Neural progenitor cell (in vitro differentiated cells): ENCODE measurements at regions not wholly inside any gene's neighbourhood (a gene's known extent, or its start where the extent isn't known, plus 50 kb on each side); places are given as distances from the start of the nearest gene placed in this dataset.
"Not testable (repeated sequence)": the region's sequence is repeated elsewhere in the genome, so short reads cannot be mapped to it uniquely, and the experiment has no call there.

Experiments used
- DNase-seq: peaks from one replicate; pipeline ENCODE4 v3.0.0-alpha.2; 2016; ENCODE audit warnings: low spot score
- H2AFZ ChIP-seq: fragments of 200-600 bp; sonication (generic); replicated peaks from 2 replicates; pipeline ENCODE4 v1.6.1; 2016; ENCODE audit warnings: antibody characterized with exemption
- H3F3A ChIP-seq: fragments of 200-600 bp; sonication (generic); 2 replicates; pipeline ENCODE4 v1.6.1; 2016; ENCODE audit warnings: antibody characterized with exemption, low read depth
- H3K27ac ChIP-seq: fragments of 200-600 bp; sonication (generic); 2 replicates; pipeline ENCODE4 v1.5.1; 2016; ENCODE audit warnings: mild to moderate bottlenecking
- H3K27me3 ChIP-seq: fragments of 200-600 bp; sonication (generic); 2 replicates; pipeline ENCODE4 v1.6.1; 2016; ENCODE audit warnings: mild to moderate bottlenecking, moderate library complexity
- H3K36me3 ChIP-seq: fragments of 200-600 bp; sonication (generic); 2 replicates; pipeline ENCODE4 v1.5.1; 2016
- H3K4me1 ChIP-seq: fragments of 200-600 bp; sonication (generic); 2 replicates; pipeline ENCODE4 v1.6.1; 2016; ENCODE audit warnings: mixed run types
- H3K4me2 ChIP-seq: fragments of 200-600 bp; sonication (generic); 2 replicates; pipeline ENCODE4 v1.6.1; 2016
- H3K4me3 ChIP-seq: fragments of 200-600 bp; sonication (generic); 2 replicates; pipeline ENCODE4 v1.5.1; 2016
- H3K79me2 ChIP-seq: fragments of 200-600 bp; sonication (generic); 2 replicates; pipeline ENCODE4 v1.6.1; 2016; ENCODE audit warnings: low read depth
- H3K9ac ChIP-seq: fragments of 200-600 bp; sonication (generic); 2 replicates; pipeline ENCODE4 v1.6.1; 2016
- H3K9me3 ChIP-seq: fragments of 200-600 bp; sonication (generic); 2 replicates; pipeline ENCODE4 v1.5.1; 2016; ENCODE audit warnings: low read depth
- H4K20me1 ChIP-seq: fragments of 200-600 bp; sonication (generic); 2 replicates; pipeline ENCODE4 v1.6.1; 2016; ENCODE audit warnings: low read depth
- H3K27ac Mint-ChIP-seq: 3 replicates; pipeline ENCODE4 v1.8.0; 2021; ENCODE audit warnings: mixed read lengths
- H3K27me3 Mint-ChIP-seq: 2 replicates; pipeline ENCODE4 v1.8.0; 2022; ENCODE audit warnings: low read depth, mild to moderate bottlenecking, inconsistent platforms, moderate library complexity, mixed read lengths; ENCODE audit not compliant: insufficient read depth
- H3K36me3 Mint-ChIP-seq: 3 replicates; pipeline ENCODE4 v1.8.0; 2021; ENCODE audit warnings: mixed read lengths
- H3K4me1 Mint-ChIP-seq: 3 replicates; pipeline ENCODE4 v1.8.0; 2021; ENCODE audit warnings: mixed read lengths
- H3K4me3 Mint-ChIP-seq: 3 replicates; pipeline ENCODE4 v1.8.0; 2021; ENCODE audit warnings: mild to moderate bottlenecking, moderate library complexity, mixed read lengths
- H3K9me3 Mint-ChIP-seq: 3 replicates; pipeline ENCODE4 v1.8.0; 2020; ENCODE audit warnings: mixed read lengths
- CTCF ChIP-seq: fragments of 200-600 bp; sonication (generic); IDR thresholded peaks from 2 replicates; pipeline ENCODE4 v1.5.1; 2017; ENCODE audit warnings: antibody characterized with exemption, mild to moderate bottlenecking
- EZH2 ChIP-seq: fragments of 200-600 bp; sonication (generic); IDR thresholded peaks from 2 replicates; pipeline ENCODE4 v1.6.1; 2017; ENCODE audit warnings: antibody characterized with exemption, mild to moderate bottlenecking, moderate library complexity
- EZH2phosphoT487 ChIP-seq: fragments of 200-600 bp; sonication (generic); IDR thresholded peaks from 2 replicates; pipeline ENCODE4 v1.6.1; 2017; ENCODE audit warnings: antibody characterized with exemption

- no peak overlapping the region for H3K27ac ChIP-seq
- Mint-ChIP-seq H3K4me3 (no peak overlapping the region), H3K4me1 (no peaks in the 10 kb centered on the region), H3K36me3 (no peaks in the 10 kb centered on the region), H3K27ac (no peak overlapping the region), H3K27me3 (peaks cover 3% of the 10 kb centered on the region), H3K9me3 (peaks cover 18% of the 10 kb centered on the region)
- no peaks in the 10 kb centered on the region for H3K79me2 ChIP-seq
- no peaks in the 10 kb centered on the region for H4K20me1 ChIP-seq
- no peak overlapping the region for H2AFZ ChIP-seq
- TF ChIP-seq EZH2 (no peak), EZH2phosphoT487 (no peak), CTCF (no peak)
- DNase-seq, result no peak
- no peaks in the 10 kb centered on the region for H3F3A ChIP-seq
- H3K4me3 ChIP-seq, result no peak overlapping the region
- H3K9ac ChIP-seq, result no peak overlapping the region
- no peaks in the 10 kb centered on the region for H3K4me1 ChIP-seq
- no peaks in the 10 kb centered on the region for H3K27me3 ChIP-seq
- H3K4me2 ChIP-seq, result no peak overlapping the region
- H3K9me3 ChIP-seq, result no peaks in the 10 kb centered on the region
- H3K36me3 ChIP-seq, result no peaks in the 10 kb centered on the region
Observed at GRCh38 chr3:27553886-27554540, 69.8 kb upstream of the SLC4A7 start.

- not testable (repeated sequence) for H3K4me1 ChIP-seq, H4K20me1 ChIP-seq, DNase-seq, H2AFZ ChIP-seq, H3K4me2 ChIP-seq, H3K4me1 Mint-ChIP-seq, H3K36me3 ChIP-seq, H3K27ac ChIP-seq, H3K27ac Mint-ChIP-seq, H3K36me3 Mint-ChIP-seq, H3K9ac ChIP-seq, H3K27me3 ChIP-seq, H3K4me3 ChIP-seq, H3K9me3 ChIP-seq, H3F3A ChIP-seq, H3K4me3 Mint-ChIP-seq, H3K27me3 Mint-ChIP-seq, H3K79me2 ChIP-seq
- H3K9me3 Mint-ChIP-seq, result peaks cover 18% of the 10 kb centered on the region
Observed at GRCh38 chr3:27552708-27553107, 68.5 kb upstream of the SLC4A7 start.

- H3F3A ChIP-seq, H2AFZ ChIP-seq, H3K9ac ChIP-seq, H3K27me3 ChIP-seq, H4K20me1 ChIP-seq, H3K4me3 ChIP-seq, H3K4me1 Mint-ChIP-seq, H3K4me2 ChIP-seq, H3K79me2 ChIP-seq, H3K27me3 Mint-ChIP-seq, H3K4me1 ChIP-seq, H3K36me3 Mint-ChIP-seq, H3K9me3 ChIP-seq, H3K27ac ChIP-seq, H3K4me3 Mint-ChIP-seq, H3K36me3 ChIP-seq, H3K27ac Mint-ChIP-seq, DNase-seq: not testable (repeated sequence)
- peaks cover 18% of the 10 kb centered on the region for H3K9me3 Mint-ChIP-seq
Observed at GRCh38 chr3:27551413-27551812, 67.2 kb upstream of the SLC4A7 start.

GRCh38 chr3:27545061-27545460, 60.9 kb upstream of the SLC4A7 start:
- no peak for DNase-seq
- Mint-ChIP-seq H3K36me3 (no peaks in the 10 kb centered on the region), H3K27ac (no peak overlapping the region), H3K27me3 (peaks cover 3% of the 10 kb centered on the region), H3K9me3 (peaks cover 2% of the 10 kb centered on the region), H3K4me1 (peaks cover 3% of the 10 kb centered on the region), H3K4me3 (no peak overlapping the region)
- no peak overlapping the region for H3K27ac ChIP-seq
- H3K4me2 ChIP-seq, result no peak overlapping the region
- H3K4me3 ChIP-seq, result no peak overlapping the region
- H3K4me1 ChIP-seq, result no peaks in the 10 kb centered on the region
- H3K9ac ChIP-seq, result no peak overlapping the region
- no peaks in the 10 kb centered on the region for H4K20me1 ChIP-seq
- H2AFZ ChIP-seq, result no peak overlapping the region
- H3K9me3 ChIP-seq, result no peaks in the 10 kb centered on the region
- H3K27me3 ChIP-seq, result no peaks in the 10 kb centered on the region
- H3K79me2 ChIP-seq, result no peaks in the 10 kb centered on the region
- TF ChIP-seq EZH2 (no peak), EZH2phosphoT487 (no peak), CTCF (no peak)
- no peaks in the 10 kb centered on the region for H3F3A ChIP-seq
- no peaks in the 10 kb centered on the region for H3K36me3 ChIP-seq
